HCT116 (cell line): ENCODE measurements at regions not wholly inside any gene's neighbourhood (a gene's known extent, or its start where the extent isn't known, plus 50 kb on each side); places are given as distances from the start of the nearest gene placed in this dataset.

Source experiments
- EZH2 ChIP-seq: fragments of 200-600 bp; sonication (generic); IDR thresholded peaks from 2 replicates; pipeline ENCODE4 v1.6.1; 2017; ENCODE audit warnings: antibody characterized with exemption, mixed run types
- POLR2A ChIP-seq: IDR thresholded peaks from 2 replicates; pipeline ENCODE4 v1.7.0; 2011; ENCODE audit warnings: borderline replicate concordance; ENCODE audit not compliant: insufficient read depth, insufficient read length; ENCODE audit errors: extremely low read depth
- YY1 ChIP-seq: IDR thresholded peaks from 2 replicates; pipeline ENCODE4 v1.6.1; 2011; ENCODE audit warnings: low read length, low read depth, moderate library complexity, mild to moderate bottlenecking; ENCODE audit not compliant: insufficient replicate concordance; ENCODE audit errors: extremely low read depth
- TF ChIP-seq, protein P1 (sequence below), 3 experiments: fragments of 200-600 bp in 1 of 3; sonication (generic) in 1 of 3; IDR thresholded peaks in 2 of 3; conservative IDR thresholded peaks in 1 of 3; 2 replicates each; pipeline ENCODE4 v1.5.1; 2012 to 2017; ENCODE audit warnings: low read depth in 2 of 3, low read length in 2 of 3, antibody characterized with exemption in 1 of 3, borderline replicate concordance in 1 of 3, control low read depth in 1 of 3, mild to moderate bottlenecking in 1 of 3, mixed read lengths in 1 of 3, mixed run types in 1 of 3, moderate library complexity in 1 of 3; ENCODE audit not compliant: insufficient read depth in 1 of 3
- TF ChIP-seq, protein P2 (sequence below): IDR thresholded peaks from 2 replicates; pipeline ENCODE4 v1.6.1; 2011; ENCODE audit warnings: mild to moderate bottlenecking, low read length, moderate library complexity; ENCODE audit not compliant: insufficient replicate concordance; ENCODE audit errors: extremely low read depth
- TF ChIP-seq, protein P3 (sequence below): IDR thresholded peaks from 2 replicates; pipeline ENCODE4 v1.6.1; 2012; ENCODE audit warnings: low read depth
- TF ChIP-seq, protein P4 (sequence below): IDR thresholded peaks from 2 replicates; pipeline ENCODE4 v1.6.1; 2012

DNA sequence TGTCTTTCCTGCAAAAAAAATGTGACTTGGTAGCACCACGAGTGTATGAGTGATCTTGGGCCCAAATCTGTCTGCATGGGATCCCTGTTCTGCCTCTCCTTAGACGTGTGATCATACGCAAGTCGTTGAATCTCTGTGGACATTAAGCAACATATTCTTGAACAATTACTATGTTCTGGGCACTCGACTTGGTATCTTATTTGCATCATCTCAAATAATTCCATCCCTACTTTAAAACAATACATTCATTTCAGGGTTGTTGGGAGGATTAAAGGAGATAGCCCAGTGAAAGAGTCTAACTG is 145.4 kb upstream of the CPEB2 start:
- TF ChIP-seq, protein P1, sequence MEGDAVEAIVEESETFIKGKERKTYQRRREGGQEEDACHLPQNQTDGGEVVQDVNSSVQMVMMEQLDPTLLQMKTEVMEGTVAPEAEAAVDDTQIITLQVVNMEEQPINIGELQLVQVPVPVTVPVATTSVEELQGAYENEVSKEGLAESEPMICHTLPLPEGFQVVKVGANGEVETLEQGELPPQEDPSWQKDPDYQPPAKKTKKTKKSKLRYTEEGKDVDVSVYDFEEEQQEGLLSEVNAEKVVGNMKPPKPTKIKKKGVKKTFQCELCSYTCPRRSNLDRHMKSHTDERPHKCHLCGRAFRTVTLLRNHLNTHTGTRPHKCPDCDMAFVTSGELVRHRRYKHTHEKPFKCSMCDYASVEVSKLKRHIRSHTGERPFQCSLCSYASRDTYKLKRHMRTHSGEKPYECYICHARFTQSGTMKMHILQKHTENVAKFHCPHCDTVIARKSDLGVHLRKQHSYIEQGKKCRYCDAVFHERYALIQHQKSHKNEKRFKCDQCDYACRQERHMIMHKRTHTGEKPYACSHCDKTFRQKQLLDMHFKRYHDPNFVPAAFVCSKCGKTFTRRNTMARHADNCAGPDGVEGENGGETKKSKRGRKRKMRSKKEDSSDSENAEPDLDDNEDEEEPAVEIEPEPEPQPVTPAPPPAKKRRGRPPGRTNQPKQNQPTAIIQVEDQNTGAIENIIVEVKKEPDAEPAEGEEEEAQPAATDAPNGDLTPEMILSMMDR (IDR thresholded peaks at IDR 0.05 in 2 of 3, conservative IDR thresholded peaks at IDR 0.05 in 1 of 3; ENCODE audit: borderline replicate concordance in 1 of 3, insufficient read depth in 1 of 3, low read depth in 2 of 3, low read length in 2 of 3), result no peak
- TF ChIP-seq, protein P2, sequence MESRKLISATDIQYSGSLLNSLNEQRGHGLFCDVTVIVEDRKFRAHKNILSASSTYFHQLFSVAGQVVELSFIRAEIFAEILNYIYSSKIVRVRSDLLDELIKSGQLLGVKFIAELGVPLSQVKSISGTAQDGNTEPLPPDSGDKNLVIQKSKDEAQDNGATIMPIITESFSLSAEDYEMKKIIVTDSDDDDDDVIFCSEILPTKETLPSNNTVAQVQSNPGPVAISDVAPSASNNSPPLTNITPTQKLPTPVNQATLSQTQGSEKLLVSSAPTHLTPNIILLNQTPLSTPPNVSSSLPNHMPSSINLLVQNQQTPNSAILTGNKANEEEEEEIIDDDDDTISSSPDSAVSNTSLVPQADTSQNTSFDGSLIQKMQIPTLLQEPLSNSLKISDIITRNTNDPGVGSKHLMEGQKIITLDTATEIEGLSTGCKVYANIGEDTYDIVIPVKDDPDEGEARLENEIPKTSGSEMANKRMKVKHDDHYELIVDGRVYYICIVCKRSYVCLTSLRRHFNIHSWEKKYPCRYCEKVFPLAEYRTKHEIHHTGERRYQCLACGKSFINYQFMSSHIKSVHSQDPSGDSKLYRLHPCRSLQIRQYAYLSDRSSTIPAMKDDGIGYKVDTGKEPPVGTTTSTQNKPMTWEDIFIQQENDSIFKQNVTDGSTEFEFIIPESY, result no peak
- TF ChIP-seq POLR2A (no peak), YY1 (no peak), EZH2 (no peak)
- TF ChIP-seq, protein P3, sequence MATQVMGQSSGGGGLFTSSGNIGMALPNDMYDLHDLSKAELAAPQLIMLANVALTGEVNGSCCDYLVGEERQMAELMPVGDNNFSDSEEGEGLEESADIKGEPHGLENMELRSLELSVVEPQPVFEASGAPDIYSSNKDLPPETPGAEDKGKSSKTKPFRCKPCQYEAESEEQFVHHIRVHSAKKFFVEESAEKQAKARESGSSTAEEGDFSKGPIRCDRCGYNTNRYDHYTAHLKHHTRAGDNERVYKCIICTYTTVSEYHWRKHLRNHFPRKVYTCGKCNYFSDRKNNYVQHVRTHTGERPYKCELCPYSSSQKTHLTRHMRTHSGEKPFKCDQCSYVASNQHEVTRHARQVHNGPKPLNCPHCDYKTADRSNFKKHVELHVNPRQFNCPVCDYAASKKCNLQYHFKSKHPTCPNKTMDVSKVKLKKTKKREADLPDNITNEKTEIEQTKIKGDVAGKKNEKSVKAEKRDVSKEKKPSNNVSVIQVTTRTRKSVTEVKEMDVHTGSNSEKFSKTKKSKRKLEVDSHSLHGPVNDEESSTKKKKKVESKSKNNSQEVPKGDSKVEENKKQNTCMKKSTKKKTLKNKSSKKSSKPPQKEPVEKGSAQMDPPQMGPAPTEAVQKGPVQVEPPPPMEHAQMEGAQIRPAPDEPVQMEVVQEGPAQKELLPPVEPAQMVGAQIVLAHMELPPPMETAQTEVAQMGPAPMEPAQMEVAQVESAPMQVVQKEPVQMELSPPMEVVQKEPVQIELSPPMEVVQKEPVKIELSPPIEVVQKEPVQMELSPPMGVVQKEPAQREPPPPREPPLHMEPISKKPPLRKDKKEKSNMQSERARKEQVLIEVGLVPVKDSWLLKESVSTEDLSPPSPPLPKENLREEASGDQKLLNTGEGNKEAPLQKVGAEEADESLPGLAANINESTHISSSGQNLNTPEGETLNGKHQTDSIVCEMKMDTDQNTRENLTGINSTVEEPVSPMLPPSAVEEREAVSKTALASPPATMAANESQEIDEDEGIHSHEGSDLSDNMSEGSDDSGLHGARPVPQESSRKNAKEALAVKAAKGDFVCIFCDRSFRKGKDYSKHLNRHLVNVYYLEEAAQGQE, result no peak
- TF ChIP-seq, protein P4, sequence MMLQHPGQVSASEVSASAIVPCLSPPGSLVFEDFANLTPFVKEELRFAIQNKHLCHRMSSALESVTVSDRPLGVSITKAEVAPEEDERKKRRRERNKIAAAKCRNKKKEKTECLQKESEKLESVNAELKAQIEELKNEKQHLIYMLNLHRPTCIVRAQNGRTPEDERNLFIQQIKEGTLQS, result no peak
